Stomach (tissue), 8 donors: ENCODE measurements at regions not wholly inside any gene's neighbourhood (a gene's known extent, or its start where the extent isn't known, plus 50 kb on each side); places are given as distances from the start of the nearest gene placed in this dataset.

Source experiments
- DNase-seq, 2 donors: peaks; one replicate each; pipeline versions ENCODE4 v3.0.0 to v3.0.0-alpha.2; 2013 to 2019
- H3K27ac ChIP-seq, 5 donors: fragments of 200-600 bp in 4 of 5; sonication (generic) in 4 of 5; one replicate each; pipeline ENCODE4 v1.5.1; 2013 to 2019; ENCODE audit warnings: mild to moderate bottlenecking in 1 of 5, moderate library complexity in 1 of 5
- H3K27me3 ChIP-seq, 3 donors: fragments of 200-600 bp; sonication (generic); one replicate each; pipeline ENCODE4 v1.5.1; 2017 to 2019; ENCODE audit warnings: mixed run types in 1 of 3
- H3K36me3 ChIP-seq, 4 donors: fragments of 200-600 bp; sonication (generic); 1 replicate in 3 of 4; 2 replicates in 1 of 4; pipeline ENCODE4 v1.5.1; 2016 to 2019
- H3K4me1 ChIP-seq, 4 donors: fragments of 200-600 bp; sonication (generic); one replicate each; pipeline ENCODE4 v1.5.1; 2016 to 2019
- H3K4me3 ChIP-seq, 4 donors: fragments of 200-600 bp; sonication (generic) in 3 of 4; one replicate each; pipeline ENCODE4 v1.5.1; 2016 to 2019; ENCODE audit warnings: mild to moderate bottlenecking in 1 of 4
- H3K9me3 ChIP-seq, 4 donors: fragments of 200-600 bp; sonication (generic); one replicate each; pipeline ENCODE4 v1.5.1; 2016 to 2019
- EP300 ChIP-seq: sonication (generic); formaldehyde crosslinking; IDR thresholded peaks from one replicate; pipeline ENCODE4 v1.6.1; 2017; ENCODE audit warnings: antibody characterized with exemption
- POLR2A ChIP-seq, 4 donors: fragments of 450-650 bp; IDR thresholded peaks; one replicate each; pipeline ENCODE4 v1.6.1; 2016; ENCODE audit warnings: antibody characterized with exemption in 4 of 4, control low read depth in 2 of 4, mild to moderate bottlenecking in 1 of 4, moderate library complexity in 1 of 4
- POLR2AphosphoS5 ChIP-seq, 3 donors: sonication (generic); formaldehyde crosslinking; IDR thresholded peaks; one replicate each; pipeline ENCODE4 v1.6.1; 2016; ENCODE audit warnings: antibody characterized with exemption in 3 of 3
- WGBS, 5 donors: extraction: QIAGEN DNeasy Blood & Tissue Kit in 3 of 5; methylation state at CpG; one replicate each; pipeline versions ENCODE4 v1.1.5 to v1.1.7; 2013 to 2018; 5-methylcytosine and 5-hydroxymethylcytosine counted together
- intact Hi-C: fragments of 100-400 bp; cut with DNase I; formaldehyde crosslinking; loops from one replicate; pipeline ENCODE4 v1.15.1; 2023; ENCODE audit warnings: low total_unique reads
- TF ChIP-seq, protein P1 (sequence below), 7 experiments: fragments of 450-650 bp in 4 of 7; fragments of 200-600 bp in 3 of 7; sonication (generic) in 3 of 7; IDR thresholded peaks; one replicate each; pipeline ENCODE4 v1.5.1; 2016 to 2019; ENCODE audit warnings: antibody characterized with exemption in 7 of 7, control low read depth in 2 of 7, mild to moderate bottlenecking in 1 of 7
- donor health status: healthy with polysubstance abuse.
- donor health status: Bipolar disorder and iron deficiency.
- donor health status: healthy.

DNA sequence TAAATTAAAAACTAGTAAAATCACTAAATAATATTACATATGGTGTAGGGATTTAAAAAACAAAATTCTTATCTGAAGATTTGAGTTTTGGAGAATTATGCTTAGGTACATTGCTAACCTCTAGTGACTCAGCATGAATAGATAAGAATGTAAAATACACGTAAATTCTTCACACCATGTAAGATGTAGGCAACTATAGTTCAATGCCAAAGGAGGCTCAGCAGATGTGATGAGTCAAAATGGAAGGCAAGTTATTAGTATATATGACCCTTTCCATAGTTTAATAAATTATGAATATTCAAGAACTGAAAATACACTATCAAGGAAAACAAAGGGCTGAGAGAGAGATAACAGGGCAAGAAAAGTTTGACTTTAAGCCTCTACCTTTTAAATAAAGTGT lies 79.0 kb downstream of the MRPS30 start:
- Histone ChIP-seq H3K4me3 (no peak overlapping the region), H3K9me3 (peaks cover 0 to 27% (median 15%) of the 10 kb centered on the region in 4 donors), H3K27ac (no peak overlapping the region), H3K36me3 (no peaks in the 10 kb centered on the region), H3K27me3 (no peaks in the 10 kb centered on the region), H3K4me1 (no peaks in the 10 kb centered on the region)
- intact Hi-C loops, result no loop called here
- 62 to 76% (median 69%) methylated on average over 1 of the region's 1 CpG for WGBS, 5 donors
- TF ChIP-seq EP300 (no peak), POLR2A (IDR thresholded peaks at IDR 0.05) (no peak), POLR2AphosphoS5 (IDR thresholded peaks at IDR 0.05) (no peak)
- TF ChIP-seq, protein P1, sequence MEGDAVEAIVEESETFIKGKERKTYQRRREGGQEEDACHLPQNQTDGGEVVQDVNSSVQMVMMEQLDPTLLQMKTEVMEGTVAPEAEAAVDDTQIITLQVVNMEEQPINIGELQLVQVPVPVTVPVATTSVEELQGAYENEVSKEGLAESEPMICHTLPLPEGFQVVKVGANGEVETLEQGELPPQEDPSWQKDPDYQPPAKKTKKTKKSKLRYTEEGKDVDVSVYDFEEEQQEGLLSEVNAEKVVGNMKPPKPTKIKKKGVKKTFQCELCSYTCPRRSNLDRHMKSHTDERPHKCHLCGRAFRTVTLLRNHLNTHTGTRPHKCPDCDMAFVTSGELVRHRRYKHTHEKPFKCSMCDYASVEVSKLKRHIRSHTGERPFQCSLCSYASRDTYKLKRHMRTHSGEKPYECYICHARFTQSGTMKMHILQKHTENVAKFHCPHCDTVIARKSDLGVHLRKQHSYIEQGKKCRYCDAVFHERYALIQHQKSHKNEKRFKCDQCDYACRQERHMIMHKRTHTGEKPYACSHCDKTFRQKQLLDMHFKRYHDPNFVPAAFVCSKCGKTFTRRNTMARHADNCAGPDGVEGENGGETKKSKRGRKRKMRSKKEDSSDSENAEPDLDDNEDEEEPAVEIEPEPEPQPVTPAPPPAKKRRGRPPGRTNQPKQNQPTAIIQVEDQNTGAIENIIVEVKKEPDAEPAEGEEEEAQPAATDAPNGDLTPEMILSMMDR (IDR thresholded peaks at IDR 0.05), result no peak
- DNase-seq, result no peak

DNA sequence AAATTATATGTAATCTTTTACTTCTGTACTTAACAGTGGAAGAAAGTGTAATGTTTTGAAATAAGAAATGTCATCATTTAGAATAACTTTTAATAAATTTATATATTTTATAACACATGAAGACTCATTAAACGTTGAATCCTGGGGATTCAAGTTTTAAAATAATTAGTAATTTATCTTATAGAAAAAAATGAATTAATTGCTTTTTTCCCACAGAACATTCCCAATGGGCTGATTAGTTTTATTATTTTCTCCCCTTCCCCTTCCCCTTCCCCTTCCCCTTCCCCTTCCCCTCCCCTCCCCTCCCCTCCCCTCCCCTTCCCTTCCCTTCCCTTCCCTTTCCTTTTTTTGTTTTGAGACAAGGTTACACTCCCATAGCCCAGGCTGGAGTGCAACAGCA lies 79.7 kb downstream of the MRPS30 start:
- H3K4me1 ChIP-seq, result no peaks in the 10 kb centered on the region
- no peak overlapping the region for H3K4me3 ChIP-seq
- 59 to 78% (median 70%) methylated on average over 1 of the region's 1 CpG for WGBS, 5 donors
- no peak for DNase-seq
- H3K9me3 ChIP-seq, result peaks cover 0 to 25% (median 13%) of the 10 kb centered on the region in 4 donors
- H3K27me3 ChIP-seq, result no peaks in the 10 kb centered on the region
- no peaks in the 10 kb centered on the region for H3K36me3 ChIP-seq
- TF ChIP-seq POLR2AphosphoS5 (IDR thresholded peaks at IDR 0.05), result no peak
- TF ChIP-seq, protein P1 (IDR thresholded peaks at IDR 0.05), result no peak
- no peak for TF ChIP-seq POLR2A (IDR thresholded peaks at IDR 0.05)
- TF ChIP-seq EP300, result no peak
- intact Hi-C loops, result no loop called here
- H3K27ac ChIP-seq, result no peak overlapping the region

DNA sequence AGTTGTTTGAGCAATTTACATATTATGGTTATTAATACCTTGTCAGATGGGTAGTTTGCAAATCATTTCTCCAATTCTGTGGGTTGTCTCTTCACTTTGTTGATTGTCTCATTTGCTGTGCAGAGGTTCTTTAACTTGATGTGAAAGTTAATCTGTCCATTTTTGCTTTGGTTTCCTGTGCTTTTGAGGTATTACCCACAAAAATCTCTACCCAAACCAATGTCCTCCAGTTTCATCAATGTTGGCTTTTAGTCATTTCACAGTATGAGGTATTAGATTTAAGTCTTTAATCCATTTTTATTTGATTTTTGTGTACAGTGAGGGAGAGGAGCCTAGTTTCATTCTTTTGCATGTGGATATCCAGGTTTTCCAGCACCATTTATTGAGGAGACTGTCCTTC lies 82.4 kb downstream of the MRPS30 start:
- Histone ChIP-seq H3K36me3 (no peaks in the 10 kb centered on the region), H3K4me3 (no peak overlapping the region), H3K9me3 (peaks cover 0 to 16% (median 5%) of the 10 kb centered on the region in 4 donors), H3K4me1 (no peaks in the 10 kb centered on the region), H3K27ac (no peak overlapping the region), H3K27me3 (no peaks in the 10 kb centered on the region)
- DNase-seq, result no peak
- intact Hi-C loops, result no loop called here
- TF ChIP-seq POLR2A (IDR thresholded peaks at IDR 0.05) (no peak), POLR2AphosphoS5 (IDR thresholded peaks at IDR 0.05) (no peak), EP300 (no peak)
- TF ChIP-seq, protein P1 (IDR thresholded peaks at IDR 0.05), result no peak

DNA sequence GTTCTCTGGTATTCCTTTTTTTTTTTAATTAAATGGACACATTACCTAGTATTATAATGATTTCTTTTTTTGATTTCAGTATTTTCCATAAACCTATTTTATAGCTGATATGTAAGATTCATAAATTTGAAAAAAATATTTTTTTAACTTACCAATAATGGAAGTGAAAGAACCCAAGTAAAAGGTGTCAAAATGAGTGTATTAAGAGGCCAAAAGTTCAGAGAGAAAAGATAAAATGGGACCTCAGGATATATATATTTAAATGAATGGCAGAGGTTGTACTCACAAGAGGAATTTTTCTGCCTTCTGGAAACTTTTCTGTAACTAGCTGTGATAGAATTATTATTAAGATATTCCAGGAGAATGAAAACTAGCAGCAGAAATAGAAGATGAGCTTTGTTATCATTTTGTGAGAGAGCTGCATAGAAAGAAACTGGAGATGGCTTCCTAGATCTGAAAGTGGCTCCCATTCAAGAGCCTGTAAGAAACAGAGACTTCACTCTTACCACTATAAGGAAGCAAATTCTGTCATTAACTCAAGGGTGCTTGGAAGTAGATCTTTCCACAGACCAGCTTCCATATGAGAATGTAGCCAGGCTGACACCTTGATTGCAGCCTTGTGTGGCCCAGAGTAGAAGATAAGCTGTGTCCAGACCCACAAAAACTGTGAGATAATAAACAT lies 91.7 kb downstream of the MRPS30 start:
- H3K4me3 ChIP-seq, result no peak overlapping the region
- no peak for DNase-seq
- TF ChIP-seq POLR2A (IDR thresholded peaks at IDR 0.05) (no peak), EP300 (no peak), POLR2AphosphoS5 (IDR thresholded peaks at IDR 0.05) (no peak)
- TF ChIP-seq, protein P1 (IDR thresholded peaks at IDR 0.05), result no peak
- no peaks in the 10 kb centered on the region for H3K4me1 ChIP-seq
- H3K9me3 ChIP-seq, result peaks cover 0 to 7% (median 2%) of the 10 kb centered on the region in 4 donors
- H3K27me3 ChIP-seq, result no peaks in the 10 kb centered on the region
- H3K27ac ChIP-seq, result no peak overlapping the region
- intact Hi-C loops, result no loop called here
- no peaks in the 10 kb centered on the region for H3K36me3 ChIP-seq
